ENCODE measurements at regions not wholly inside any gene's neighbourhood (a gene's known extent, or its start where the extent isn't known, plus 50 kb on each side); places are given as distances from the start of the nearest gene placed in this dataset.
A peak's percentile ranks its signal among the peaks of the same experiment; 100 is the strongest.

DNA sequence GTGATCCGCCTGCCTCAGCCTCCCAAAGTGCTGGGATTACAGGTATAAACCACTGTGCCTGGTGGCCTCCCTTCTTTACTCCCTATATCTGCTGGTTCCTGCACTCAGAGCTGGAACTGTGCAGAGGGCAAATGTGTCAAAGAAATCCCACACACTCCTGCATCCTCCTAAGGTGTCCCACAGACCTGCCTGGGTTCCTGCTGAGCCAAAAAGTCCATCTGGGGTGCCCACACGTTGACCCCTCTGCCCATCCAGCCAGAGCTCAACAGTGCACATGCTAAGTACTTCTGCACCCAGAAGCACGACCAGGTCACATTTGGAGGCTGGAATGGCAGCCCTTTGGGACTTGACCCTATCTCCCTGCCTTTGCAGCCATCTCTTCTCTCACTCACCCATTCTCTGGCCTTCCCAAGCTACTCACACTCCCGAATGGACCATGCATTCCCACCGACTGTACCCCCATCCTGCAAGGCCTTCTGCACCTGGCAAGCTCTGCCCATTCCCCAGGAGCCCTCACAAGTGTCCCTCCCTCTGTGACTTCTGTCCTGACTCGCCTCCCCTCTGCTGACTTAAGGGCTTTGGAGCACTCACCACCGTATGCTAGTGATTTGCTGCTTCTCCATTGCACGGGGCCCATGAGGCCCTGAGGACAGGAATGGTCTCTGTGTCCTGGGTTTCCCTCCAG lies 152.1 kb downstream of the KCTD15 start:
- no peak for DNase-seq

DNA sequence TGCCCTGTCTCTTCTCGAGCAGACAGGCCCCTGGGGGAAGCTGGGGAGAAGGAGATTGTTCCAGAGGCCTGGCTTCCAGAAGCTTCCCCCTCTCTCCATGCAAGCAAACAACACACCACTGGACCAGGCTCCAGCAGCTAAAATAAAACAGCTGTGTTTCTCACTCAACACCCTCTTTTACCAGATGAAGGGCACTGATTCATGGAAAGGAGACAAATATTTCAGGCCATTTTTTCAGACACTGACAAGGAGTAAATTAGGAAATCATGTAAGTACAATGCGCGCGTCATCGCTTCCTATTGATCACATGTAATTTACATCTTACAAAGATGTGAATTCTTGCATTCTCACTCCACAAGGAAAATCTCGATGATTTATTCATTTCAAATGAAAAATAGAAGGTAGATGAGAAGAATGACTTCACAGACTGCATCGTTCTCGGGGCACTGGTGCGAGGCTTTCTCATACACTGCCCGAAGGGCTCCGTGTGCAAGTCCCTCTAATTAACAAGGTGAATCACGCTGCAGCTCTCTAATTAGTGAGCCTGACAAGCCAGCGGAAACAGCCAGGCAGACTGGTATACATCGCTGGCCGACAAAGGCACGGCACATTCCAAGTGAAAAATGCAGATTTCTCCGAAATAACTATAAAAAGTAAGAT lies 153.6 kb downstream of the KCTD15 start:
- no peak for DNase-seq

DNA sequence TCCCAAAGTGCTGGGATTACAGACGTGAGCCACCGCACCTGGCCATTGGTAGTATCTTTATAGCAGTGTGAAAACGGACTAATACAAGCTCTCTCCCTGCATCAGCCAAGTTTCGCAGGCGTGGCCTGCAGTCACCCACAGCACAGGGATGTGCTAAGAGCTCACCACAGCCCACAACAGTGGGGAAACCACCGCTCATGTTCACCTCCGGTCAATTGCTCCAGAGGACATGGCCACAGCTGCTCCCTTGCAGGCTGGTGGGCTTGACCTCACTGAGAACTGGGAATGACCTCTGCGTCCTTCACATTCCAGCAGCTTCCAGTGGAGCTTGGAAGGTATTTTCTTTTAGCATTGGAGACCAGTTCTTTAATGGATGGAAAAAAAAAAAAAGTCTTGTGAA lies 156.4 kb downstream of the KCTD15 start:
- no peak for DNase-seq

DNA sequence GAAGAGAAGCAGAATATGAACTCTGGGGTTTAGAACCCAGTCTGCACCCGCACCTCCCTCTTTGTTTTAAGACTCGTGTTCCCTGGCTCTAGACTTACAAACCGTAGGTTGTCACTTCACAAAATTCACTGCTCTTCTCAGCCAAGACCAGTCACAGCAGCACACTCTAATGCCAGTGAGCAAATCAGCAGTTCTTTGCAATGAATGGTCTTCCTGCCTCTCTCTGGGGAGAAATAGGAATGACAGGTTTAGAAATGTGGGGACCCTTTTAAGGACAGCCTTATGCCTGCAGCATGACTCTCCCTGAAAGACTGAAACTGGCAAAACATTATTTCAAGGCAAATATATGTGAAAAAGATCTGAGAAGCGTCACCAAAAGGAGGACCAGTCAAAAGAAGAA lies 156.9 kb downstream of the KCTD15 start:
- DNase-seq: no peak

DNA sequence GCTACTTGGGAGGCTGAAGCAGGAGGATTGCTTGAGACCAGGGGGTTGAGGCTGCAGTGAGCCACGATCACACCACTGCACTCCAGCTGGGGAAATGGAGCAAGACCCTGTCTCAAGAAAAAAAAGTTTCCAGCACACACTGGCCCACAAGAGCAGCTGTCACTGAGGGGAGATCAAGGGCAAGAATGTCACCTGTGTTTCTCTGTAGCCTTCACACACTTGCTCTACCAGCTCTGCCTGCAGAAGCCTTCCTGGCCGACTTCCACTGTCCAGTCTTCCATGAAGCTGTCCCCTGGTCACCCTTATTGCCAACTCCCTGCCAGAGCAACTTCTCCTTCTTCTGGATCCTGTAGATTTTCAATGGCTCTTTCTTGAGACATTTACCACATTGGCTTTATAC lies 158.0 kb downstream of the KCTD15 start:
- DNase-seq: no peak

DNA sequence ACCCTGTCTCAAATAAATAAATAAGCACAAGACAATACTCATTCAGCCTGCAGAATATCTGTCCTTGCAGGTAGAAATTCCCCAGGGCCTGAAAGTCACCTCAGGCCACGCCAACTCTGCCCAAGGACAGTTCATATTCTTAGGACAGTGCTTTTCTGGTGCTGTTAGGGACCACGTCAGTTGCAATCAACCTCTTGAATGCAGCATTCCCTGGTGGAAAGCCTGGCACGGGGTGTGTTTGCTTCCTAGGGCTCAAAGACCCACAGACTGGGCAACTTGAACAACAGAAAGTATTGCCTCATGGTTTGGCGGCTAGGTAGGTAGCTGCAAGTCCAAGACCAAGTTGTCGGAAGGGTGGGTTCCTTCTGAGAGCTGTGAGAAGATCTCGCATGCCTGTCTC lies 160.3 kb downstream of the KCTD15 start:
- DNase-seq: no peak

DNA sequence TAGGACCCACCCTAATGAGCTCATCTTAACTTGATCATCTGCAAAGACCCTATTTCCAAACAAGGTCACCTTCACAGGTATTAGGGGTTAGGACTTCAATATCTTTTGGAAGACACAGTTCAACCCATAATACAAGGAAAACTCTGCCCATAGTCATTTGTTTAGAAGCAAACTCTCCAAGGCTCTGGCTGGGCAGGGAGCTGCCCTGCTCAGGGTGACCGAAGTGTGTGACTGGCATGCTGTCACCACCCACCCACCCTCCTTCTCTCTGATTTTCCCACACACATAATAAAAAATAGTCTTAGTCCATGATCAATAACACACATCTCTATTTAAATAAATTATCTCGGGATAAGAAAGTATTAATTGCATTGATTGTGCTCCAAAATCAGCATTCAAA lies 161.1 kb downstream of the KCTD15 start:
- DNase-seq: no peak

DNA sequence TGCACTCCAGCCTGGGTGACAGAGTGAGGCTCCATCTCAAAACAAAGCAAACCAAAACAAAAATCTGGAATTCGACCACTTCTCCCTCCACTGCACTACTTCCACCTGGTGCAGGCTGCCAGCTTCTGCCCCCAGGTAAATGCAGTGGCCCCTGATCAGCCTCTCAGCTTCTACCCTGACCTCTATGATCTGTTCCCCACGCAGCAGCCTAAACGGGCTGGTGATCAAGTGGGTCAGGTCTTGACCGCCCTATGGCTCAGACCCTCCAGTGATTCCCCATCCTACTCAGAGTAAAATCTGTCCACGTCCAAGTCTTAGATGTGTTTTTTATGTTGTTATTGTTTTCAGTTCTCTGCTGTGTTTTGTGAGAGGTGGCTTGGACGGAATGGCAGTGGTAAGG lies 163.9 kb downstream of the KCTD15 start:
- DNase-seq: no peak

DNA sequence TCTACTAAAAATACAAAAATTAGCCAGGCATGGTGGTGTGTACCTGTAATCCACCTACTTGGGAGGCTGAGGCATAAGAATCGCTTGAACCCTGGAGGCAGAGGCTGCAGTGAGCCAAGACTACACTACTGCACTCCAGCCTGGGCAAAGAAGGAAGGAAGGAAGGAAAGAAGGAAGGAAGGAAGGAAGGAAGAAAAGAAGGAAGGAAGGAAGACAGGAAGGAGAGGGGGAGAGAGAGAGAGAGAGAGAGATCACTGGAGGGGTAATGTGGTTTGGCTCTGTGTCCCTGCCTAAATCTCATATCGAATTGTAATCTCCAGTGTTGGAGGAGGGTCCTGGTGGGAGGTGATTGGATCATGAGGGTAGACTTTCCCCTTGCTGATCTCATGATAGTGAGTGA lies 165.5 kb downstream of the KCTD15 start:
- no peak for DNase-seq

DNA sequence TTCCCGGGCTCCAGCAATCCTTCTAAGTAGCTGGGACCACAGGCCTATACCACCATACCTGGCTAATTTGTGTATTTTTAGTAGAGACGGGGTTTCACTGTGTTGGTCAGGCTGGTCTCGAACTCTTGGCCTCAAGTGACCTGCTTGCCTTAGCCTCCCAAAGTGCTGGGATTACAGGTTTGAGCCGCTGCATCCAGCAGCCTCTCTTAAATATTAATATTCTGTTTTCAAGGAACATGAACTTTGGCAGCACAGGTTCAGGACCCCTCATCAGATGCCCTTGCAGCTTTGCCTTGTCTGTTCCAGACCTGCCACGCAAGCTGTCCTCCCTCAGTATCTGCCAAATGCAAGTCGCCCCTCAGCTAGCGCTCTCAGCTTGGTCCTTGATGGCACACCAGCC lies 166.8 kb downstream of the KCTD15 start:
- no peak for DNase-seq

DNA sequence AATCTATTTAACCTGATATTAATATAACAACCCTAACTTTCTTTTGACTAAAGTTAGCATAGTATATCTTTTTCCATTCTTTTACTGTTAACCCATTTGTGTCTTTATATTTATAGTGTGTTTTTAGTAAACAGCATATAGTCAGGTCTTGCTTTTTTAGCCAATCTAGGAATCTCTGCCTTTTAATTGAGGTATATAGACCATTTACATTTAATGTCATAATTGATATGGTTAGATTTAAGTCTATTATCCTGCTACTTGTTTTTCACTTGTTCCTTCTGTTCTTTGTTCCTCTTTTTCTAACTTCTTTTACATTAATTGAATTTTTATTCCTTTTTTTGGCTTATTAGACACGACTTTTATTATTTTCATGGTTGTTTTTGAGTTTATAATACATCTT lies 174.4 kb downstream of the KCTD15 start:
- no peak for DNase-seq

DNA sequence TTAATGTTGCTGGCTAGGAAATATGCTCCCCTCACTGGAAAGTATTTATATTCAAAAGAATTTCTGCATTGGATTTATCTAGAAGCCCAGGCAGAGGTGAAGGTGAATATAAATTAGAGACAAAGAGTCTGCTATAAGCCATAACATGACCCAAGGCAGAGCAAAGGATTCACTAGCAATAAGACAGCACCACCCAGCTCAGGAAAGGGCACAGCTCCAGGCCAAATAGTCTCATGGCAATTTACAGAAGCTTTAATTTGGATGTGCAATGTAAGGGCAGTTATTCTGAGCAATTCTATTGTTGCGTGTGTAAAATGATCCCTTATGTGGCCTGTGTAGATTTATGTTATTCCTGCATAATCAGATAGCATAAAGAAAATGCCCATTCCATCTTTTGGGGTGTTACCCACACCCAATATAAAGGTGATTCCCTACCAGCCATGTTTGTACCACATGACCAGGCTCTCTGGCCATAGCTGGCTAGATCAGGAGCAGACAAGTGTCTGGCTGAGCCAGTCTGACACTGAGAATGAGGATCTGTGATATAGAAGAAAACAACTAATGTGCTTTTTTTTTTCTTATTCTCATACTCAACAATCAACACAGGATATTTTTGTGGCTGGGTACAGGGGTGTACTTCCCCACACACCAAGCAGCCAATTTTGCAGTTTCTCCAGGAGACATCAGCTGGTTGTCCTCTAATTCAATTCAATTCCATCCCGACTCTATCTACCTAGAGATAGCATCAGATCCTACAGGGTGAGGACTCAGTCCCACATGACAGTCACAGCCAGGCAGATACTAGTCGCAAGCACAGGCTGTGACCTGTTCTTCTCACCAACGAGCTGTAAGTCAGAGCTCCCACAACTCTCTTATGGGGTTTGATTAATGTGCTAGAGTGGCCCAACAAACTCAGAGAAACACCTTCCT lies 181.4 kb downstream of the KCTD15 start:
- DNase-seq: no peak

DNA sequence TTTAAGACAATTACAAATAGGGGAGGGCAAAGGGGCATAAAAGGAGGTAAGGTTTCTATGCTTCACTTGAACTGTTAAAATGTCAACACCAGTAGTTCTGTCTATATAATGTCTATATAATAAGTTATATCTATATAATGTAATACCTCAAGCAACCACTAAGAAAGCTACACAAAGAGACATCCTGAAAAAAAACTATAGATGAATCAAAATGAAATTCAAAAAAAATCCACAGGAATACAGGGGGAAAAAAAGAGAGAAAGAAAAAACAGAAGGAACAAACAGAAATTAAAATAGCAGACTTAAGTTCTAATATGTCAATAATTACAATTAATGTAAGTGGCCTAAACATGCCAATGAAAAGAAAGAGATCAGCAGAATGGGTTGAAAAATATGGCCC lies 186.0 kb downstream of the KCTD15 start:
- DNase-seq: no peak

DNA sequence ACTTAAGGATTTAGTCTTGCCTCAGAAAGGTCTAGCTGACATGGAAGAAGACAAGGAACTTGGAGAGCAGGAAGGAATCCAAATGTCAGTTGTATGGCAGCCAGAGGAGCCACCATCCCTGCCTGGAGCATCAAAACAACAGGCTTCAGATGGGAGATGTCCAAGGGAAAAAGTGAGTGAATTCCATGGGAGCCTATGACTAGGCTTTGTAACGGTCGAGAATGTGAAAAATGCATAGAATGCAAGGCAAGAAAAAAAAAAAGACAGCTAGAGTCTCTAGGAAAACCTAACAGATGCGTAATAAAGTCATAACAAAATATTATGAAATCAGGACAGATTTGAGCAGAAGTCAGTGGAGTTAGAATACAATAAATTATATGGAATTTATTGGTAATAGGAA lies 183.7 kb upstream of the LSM14A start:
- no peak for DNase-seq

DNA sequence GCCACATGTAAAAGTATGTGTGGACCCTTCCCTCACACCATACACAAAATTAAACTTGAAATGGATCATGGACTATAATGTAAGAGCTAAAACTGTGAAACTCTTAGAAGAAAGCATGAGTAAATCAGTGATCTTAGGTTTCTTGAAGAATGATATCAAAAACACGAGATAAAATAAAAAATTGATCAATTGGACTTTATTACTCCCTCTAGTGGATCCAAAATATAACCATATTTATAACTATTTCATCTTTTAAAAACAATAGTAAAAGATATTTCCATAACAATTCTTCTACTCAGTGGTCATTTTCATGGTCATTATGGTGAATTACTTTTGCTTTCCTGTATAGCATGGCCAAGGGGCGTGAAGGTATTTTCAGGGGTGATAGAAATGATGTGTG lies 174.6 kb upstream of the LSM14A start:
- DNase-seq: no peak

DNA sequence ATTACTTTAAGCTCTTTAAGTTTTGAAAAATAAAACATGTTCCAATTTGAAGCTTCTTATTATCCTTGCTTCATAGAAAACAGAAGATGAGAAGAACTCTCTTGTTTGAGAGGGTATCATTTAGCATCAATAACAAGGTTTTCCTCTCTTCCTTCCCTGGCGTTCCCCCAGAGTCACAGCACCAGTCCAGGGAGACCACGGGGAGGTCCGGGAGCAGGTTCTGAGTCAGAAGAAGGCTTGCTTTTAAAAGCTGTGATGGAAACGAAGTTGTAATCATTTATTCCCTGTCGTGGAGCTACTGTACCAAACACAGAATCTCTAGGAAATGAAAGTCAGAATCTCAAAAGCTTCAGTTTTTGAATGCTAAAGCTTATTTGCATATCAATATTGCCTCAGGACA lies 174.0 kb upstream of the LSM14A start:
- DNase-seq: no peak

DNA sequence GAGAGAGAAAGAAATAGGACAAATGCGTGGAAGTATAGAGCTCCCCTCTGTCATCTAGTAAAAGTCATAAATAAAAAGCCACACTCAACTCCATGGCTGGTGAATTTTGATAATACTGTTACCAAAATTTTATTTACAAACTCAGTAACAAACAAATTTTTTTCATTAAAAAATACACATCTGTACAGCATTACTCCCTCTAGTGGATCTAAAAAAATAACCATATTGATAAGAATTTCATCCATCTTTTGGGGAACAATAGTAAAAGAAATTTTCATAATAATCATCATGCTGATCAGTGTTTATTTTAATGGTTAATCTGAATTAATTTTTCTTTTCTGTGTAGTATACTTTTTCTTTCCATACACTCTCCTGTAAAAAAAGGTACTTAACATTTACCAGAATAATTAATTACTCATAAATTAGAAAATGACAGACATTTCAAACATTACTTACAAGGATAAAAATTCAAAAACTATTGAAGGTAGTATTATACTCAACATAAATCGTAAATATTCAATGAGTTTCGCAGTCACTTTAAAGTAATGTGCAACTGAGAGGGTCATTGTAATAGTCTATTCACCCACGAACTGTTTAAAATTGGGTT lies 173.5 kb upstream of the LSM14A start:
- peak in 1 of 2 donors; percentile 42 for DNase-seq

DNA sequence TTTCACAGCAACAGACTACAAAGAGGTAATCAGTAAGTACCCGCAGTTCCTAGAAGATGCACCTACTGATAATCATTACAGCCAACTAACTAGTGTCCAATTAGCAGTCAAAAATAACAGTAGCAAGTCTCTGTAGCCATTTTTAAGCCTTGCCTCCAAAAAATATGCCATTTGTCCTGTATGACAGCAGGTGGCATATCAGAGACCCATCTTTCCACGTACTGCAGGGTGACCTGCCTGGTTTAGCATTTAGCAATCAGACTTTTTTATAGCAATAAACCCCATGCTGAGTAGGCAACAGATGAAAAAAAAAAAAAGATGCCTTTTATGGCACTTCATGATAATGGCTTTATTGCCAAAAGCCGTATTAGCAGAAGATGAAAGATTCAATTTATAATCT lies 155.3 kb upstream of the LSM14A start:
- DNase-seq: no peak

DNA sequence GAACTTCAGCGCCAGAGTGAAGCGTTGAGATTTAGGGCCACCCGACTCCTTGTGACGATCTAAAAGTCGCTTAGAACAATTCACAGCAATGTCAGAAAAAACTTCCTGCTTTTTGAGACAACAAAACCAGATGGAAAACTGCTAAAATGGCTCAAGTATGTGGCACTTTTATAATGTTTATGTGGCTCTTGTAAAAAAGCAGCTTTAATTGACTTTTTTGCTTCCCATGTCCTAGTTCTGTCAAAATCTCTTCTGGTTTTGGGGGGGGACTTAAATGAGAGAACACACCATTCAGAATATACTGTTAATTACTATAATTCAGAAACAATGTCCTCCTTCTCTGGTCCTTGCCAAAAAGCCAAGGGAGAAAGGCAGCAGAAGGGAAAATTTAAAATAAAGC lies 154.7 kb upstream of the LSM14A start:
- DNase-seq: no peak

DNA sequence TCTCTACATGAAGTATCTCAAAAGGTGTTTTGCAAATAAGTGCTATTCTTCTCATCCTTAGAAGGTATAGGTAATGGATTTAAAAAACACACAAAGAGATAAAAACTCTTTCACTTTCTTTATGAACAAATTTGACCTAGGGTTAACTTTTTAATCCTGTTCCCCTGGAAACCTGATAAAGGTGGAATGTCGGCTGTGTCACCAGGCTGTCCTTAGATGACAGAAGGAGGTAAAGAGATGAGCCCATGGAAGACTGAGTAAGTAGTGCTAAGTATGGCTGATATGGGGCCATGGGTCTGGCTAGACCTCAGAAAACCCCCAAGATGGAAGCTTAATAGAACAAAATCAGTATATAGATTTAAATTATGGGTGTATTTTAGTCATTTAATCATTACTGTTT lies 153.8 kb upstream of the LSM14A start:
- no peak for DNase-seq

DNA sequence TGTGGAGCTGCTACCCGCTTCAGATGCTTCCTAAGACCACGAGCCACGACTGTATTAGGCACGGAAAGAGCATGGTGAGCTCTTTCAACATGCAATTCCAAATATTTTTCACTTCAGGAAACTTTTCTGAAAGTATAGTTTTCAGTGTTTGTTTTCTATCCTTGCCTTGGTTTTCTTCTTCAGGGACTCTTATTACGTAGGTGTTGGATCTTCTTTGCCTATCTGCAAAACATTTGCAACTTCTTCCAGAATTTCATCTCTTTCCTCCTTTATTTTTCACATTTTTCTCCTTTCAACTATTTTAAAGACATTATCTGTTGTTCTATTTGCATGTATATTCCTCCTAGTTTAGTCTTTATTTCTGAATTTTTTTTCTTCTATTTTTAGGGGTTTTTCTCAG lies 148.9 kb upstream of the LSM14A start:
- DNase-seq: no peak

DNA sequence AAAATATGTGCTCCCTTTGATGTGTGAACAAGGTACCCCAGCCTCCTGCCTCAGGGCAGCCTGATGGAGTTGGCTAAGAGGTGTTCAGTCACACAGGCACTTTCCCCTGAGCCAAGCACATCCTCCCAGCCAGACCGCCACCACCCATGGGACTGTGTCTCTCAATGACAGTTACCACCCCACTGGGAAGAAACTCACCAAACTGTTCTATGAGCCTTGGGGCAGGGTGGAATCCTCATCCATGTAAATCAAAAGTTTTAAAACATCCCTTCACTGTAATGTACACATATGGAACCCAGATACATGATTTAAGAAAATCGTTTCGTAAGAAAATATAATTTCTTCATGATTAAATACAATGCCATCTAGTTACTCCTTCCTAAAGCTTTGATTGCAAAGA lies 138.4 kb upstream of the LSM14A start:
- DNase-seq: no peak

DNA sequence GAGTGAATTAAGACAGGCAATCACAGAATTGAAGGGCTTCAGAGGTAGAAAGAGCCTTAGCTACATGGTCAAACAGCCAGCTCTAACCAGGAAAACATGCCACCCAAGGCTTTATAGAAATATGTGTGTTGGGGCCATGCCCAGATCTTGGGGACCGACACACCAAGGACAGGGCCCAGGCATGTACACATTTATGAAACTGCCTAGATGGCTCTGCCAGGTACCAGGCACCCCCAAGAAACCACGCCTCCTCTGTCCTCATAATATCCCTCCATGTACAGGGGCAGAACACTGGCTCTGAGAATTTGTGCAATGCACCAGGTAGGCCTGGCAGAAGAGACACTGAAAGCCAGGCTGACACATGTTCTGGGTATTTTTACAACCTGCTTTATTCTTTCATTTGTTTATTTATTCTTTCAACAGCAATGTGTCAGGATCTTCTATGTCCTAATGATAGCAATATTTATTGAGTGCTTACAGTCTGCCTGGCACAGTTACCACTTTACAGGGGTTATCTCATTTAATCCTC lies 137.9 kb upstream of the LSM14A start:
- DNase-seq: no peak
